Stomach smooth muscle (tissue), 2 donors: ENCODE measurements at regions not wholly inside any gene's neighbourhood (a gene's known extent, or its start where the extent isn't known, plus 50 kb on each side); places are given as distances from the start of the nearest gene placed in this dataset.
"Not testable (repeated sequence)": the region's sequence is repeated elsewhere in the genome, so short reads cannot be mapped to it uniquely, and the experiment has no call there.

Source experiments
- H3K27ac ChIP-seq: one replicate; pipeline ENCODE4 v1.7.0; 2013; ENCODE audit warnings: mild to moderate bottlenecking, low read length, inconsistent platforms
- H3K27me3 ChIP-seq, 2 donors: one replicate each; pipeline ENCODE4 v1.7.0; 2013; ENCODE audit warnings: low read length in 2 of 2; ENCODE audit not compliant: insufficient read depth in 2 of 2, control insufficient read depth in 1 of 2
- H3K36me3 ChIP-seq, 2 donors: one replicate each; pipeline ENCODE4 v1.7.0; 2013; ENCODE audit warnings: low read length in 2 of 2; ENCODE audit not compliant: control insufficient read depth in 2 of 2, insufficient read depth in 2 of 2
- H3K4me1 ChIP-seq: one replicate; pipeline ENCODE4 v1.7.0; 2013; ENCODE audit warnings: low read length; ENCODE audit not compliant: control insufficient read depth, insufficient read depth
- H3K4me3 ChIP-seq, 2 donors: one replicate each; pipeline ENCODE4 v1.7.0; 2013; ENCODE audit warnings: low read length in 2 of 2
- H3K9ac ChIP-seq, 2 donors: one replicate each; pipeline ENCODE4 v1.7.0; 2013; ENCODE audit warnings: low read length in 2 of 2, mild to moderate bottlenecking in 1 of 2
- H3K9me3 ChIP-seq, 2 donors: one replicate each; pipeline ENCODE4 v1.7.0; 2013; ENCODE audit warnings: low read length in 2 of 2; ENCODE audit not compliant: control insufficient read depth in 2 of 2
- donor health status: healthy.
- donor health status: Pancreatic carcinoma.

GRCh38 chr7:56367411-56367810, 251.2 kb upstream of the NUPR2 start:
- not testable (repeated sequence) for H3K9ac ChIP-seq, H3K4me1 ChIP-seq, H3K4me3 ChIP-seq, H3K9me3 ChIP-seq, H3K27ac ChIP-seq, H3K27me3 ChIP-seq, H3K36me3 ChIP-seq

DNA sequence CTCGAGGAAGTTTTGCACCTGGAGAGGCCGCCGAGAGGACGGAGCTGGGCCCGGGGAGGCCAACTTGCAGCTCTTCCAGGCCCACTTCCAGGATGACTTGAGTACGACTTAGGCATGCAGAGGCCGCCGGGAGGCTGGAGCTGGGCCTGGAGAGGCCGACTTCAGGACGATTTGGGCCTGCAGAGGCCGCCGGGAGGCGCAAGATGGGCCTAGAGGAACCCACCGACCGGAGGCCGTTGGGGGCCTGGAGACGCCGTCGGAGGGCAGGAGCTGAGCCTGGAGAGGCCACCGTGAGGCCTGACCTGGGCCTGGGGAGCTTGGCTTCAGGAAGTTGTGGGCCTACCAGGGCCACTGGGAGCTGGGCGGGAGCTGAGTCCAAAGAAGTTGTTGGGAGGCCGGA, 250.5 kb upstream of the NUPR2 start:
- not testable (repeated sequence) for H3K4me3 ChIP-seq, H3K27ac ChIP-seq, H3K9me3 ChIP-seq, H3K4me1 ChIP-seq, H3K27me3 ChIP-seq, H3K36me3 ChIP-seq, H3K9ac ChIP-seq

- H3K4me3 ChIP-seq, H3K27ac ChIP-seq, H3K9ac ChIP-seq, H3K4me1 ChIP-seq, H3K36me3 ChIP-seq, H3K9me3 ChIP-seq, H3K27me3 ChIP-seq: not testable (repeated sequence)
Measured at GRCh38 chr7:56352576-56352975, 236.4 kb upstream of the NUPR2 start.

DNA sequence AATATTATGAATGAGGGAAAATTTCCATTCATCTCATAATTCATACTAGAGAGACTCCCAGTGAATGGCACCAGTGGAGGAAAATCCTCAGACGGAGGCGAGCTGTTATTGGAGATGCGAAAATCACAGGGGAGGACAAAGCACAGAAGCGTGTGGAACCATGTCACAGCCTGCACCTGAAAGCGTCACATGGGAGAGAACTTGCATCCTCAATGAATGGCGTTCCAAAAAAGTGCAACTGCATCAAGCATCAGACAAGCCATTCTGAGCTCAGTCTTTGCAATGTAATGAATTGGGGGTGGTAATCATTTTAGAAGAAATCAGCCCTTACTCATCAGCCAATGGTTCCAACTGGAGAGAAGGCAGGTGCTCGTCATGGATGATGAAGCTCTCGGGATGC, 235.0 kb upstream of the NUPR2 start:
- H3K9ac ChIP-seq = not testable (repeated sequence)

GRCh38 chr7:56348311-56348710, 232.1 kb upstream of the NUPR2 start:
- H3K27me3 ChIP-seq, H3K4me1 ChIP-seq, H3K27ac ChIP-seq, H3K9me3 ChIP-seq, H3K36me3 ChIP-seq, H3K9ac ChIP-seq, H3K4me3 ChIP-seq: not testable (repeated sequence)

More for the DNA sequence above, 235.0 kb upstream of the NUPR2 start:
- H3K36me3 ChIP-seq, H3K27ac ChIP-seq, H3K27me3 ChIP-seq, H3K9me3 ChIP-seq, H3K4me1 ChIP-seq, H3K4me3 ChIP-seq: not testable (repeated sequence)

DNA sequence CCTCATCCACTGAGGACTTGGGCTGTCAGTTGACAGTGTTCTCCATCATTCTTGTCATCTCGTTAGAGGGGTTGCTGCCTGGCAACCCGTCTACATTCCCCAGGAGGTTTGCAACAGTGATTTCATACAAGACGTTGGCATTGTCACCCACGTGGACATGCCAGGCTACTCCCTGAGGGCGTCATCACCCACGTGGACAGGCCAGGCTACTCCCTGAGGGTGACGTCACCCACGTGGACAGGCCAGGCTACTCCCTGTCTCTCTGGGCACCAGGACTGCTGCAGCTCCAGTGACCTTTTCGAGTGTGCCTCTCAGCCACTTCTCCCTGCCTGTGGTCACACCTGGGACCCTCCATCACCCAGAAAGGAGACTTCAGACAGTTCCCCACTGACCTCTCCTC, 212.1 kb upstream of the NUPR2 start:
- H3K4me3 ChIP-seq, H3K4me1 ChIP-seq, H3K9me3 ChIP-seq, H3K9ac ChIP-seq, H3K27me3 ChIP-seq, H3K27ac ChIP-seq, H3K36me3 ChIP-seq: not testable (repeated sequence)

DNA sequence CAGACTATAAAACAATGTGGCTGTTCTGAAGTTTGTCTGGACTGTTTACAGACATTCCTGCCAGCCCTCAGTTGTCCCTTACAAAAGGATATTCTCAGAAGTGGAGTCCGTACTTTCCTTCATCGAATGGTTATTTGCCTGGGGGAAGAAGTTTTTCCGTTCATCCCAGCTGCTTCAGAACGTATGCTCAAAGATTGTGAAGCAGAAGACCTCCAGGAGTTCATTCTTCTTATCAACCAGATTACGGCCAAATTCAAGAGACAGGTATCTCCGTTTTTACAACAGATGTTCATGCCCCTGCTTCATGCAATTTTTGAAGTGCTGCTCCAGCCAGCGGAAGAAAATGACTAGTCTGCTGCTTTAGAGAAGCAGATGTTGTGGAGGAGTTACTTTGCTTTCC, 174.3 kb upstream of the NUPR2 start:
- H3K4me1 ChIP-seq = no peaks in the 10 kb centered on the region
- no peaks in the 10 kb centered on the region for H3K36me3 ChIP-seq
- no peak overlapping the region for H3K4me3 ChIP-seq
- no peaks in the 10 kb centered on the region for H3K27me3 ChIP-seq
- H3K9me3 ChIP-seq = no peaks in the 10 kb centered on the region
- H3K9ac ChIP-seq = no peak overlapping the region
- H3K27ac ChIP-seq = no peak overlapping the region

DNA sequence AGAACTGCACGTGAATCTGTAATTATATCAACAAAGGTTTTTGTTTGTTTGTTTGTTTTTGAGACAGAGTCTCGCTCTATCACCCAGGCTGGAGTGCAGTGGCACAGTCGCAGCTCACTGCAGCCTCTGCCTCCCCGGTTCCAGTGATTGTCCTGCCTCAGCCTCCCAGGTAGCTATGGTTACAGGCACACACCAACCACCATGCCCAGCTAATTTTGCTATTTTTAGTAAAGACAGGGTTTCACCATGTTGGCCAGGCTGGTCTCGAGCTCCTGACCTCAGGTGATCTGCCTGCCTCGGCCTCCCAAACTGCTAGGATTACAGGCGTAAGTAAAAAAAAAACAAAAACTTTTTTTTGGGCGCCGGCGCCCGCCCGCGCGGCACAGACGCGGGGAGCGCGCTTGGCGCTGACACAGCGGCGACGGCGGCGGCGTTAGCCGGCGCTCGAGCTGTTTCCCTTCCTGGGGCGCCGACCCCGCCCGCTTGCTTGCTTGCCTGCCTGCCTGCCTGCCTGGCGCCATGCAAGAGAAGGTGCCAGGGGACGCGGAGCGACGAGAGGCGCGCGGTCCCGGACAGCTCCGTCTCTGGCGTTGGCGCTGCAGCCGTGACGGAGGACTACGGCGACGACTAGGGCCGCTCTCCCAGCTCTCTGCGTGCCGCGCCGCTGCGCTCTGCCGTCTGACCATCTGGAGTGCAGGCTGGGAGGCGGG, 171.4 kb upstream of the NUPR2 start:
- Histone ChIP-seq H3K4me1 (no peaks in the 10 kb centered on the region), H3K36me3 (no peaks in the 10 kb centered on the region), H3K27ac (no peak overlapping the region), H3K27me3 (no peaks in the 10 kb centered on the region), H3K4me3 (peak overlapping the region; percentile 60 to 67), H3K9me3 (no peaks in the 10 kb centered on the region), H3K9ac (no peak overlapping the region)

GRCh38 chr7:56256108-56256507, 139.9 kb upstream of the NUPR2 start:
- H3K9me3 ChIP-seq = peaks cover 0 to 3% of the 10 kb centered on the region in 2 donors
- H3K4me3 ChIP-seq = no peak overlapping the region
- H3K9ac ChIP-seq = no peak overlapping the region
- no peak overlapping the region for H3K27ac ChIP-seq
- H3K36me3 ChIP-seq = no peaks in the 10 kb centered on the region
- H3K4me1 ChIP-seq = no peaks in the 10 kb centered on the region
- H3K27me3 ChIP-seq = no peaks in the 10 kb centered on the region

DNA sequence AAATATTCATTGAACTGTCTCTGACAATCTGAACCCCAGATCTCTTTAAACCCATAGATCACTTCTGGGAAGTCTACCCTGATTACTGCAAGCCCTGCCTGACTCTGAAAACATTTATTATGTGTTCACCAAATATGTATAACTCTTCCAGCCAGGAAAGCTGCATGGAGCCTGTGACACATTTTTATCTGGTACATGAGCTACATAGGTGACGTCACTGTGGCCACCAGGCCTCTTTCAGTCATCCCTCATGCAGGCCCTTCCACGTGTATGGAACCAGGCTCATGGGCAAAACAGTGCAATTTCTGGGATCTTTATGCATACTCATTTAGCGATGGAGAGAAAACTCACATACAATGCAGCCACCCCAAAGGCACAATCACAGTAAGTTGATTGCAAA, 133.9 kb upstream of the NUPR2 start:
- H3K9me3 ChIP-seq = peaks cover 0 to 7% of the 10 kb centered on the region in 2 donors

GRCh38 chr7:56229631-56230030, 113.4 kb upstream of the NUPR2 start:
- no peaks in the 10 kb centered on the region for H3K27me3 ChIP-seq
- H3K9ac ChIP-seq = no peak overlapping the region
- no peaks in the 10 kb centered on the region for H3K4me1 ChIP-seq
- H3K9me3 ChIP-seq = no peaks in the 10 kb centered on the region
- H3K27ac ChIP-seq = no peak overlapping the region
- H3K4me3 ChIP-seq = no peak overlapping the region
- H3K36me3 ChIP-seq = no peaks in the 10 kb centered on the region

More for the DNA sequence above, 133.9 kb upstream of the NUPR2 start:
- Histone ChIP-seq H3K27me3 (no peaks in the 10 kb centered on the region), H3K4me1 (no peaks in the 10 kb centered on the region), H3K4me3 (no peak overlapping the region), H3K9ac (no peak overlapping the region), H3K36me3 (no peaks in the 10 kb centered on the region), H3K27ac (no peak overlapping the region)
